Superior temporal gyrus (tissue), 1 donor: ENCODE measurements at regions not wholly inside any gene's neighbourhood (a gene's known extent, or its start where the extent isn't known, plus 50 kb on each side); places are given as distances from the start of the nearest gene placed in this dataset.

ENCODE experiments used
- DNase-seq: peaks from one replicate; pipeline ENCODE4 v3.0.0-alpha.2; 2016; ENCODE audit errors: extremely low spot score

DNA sequence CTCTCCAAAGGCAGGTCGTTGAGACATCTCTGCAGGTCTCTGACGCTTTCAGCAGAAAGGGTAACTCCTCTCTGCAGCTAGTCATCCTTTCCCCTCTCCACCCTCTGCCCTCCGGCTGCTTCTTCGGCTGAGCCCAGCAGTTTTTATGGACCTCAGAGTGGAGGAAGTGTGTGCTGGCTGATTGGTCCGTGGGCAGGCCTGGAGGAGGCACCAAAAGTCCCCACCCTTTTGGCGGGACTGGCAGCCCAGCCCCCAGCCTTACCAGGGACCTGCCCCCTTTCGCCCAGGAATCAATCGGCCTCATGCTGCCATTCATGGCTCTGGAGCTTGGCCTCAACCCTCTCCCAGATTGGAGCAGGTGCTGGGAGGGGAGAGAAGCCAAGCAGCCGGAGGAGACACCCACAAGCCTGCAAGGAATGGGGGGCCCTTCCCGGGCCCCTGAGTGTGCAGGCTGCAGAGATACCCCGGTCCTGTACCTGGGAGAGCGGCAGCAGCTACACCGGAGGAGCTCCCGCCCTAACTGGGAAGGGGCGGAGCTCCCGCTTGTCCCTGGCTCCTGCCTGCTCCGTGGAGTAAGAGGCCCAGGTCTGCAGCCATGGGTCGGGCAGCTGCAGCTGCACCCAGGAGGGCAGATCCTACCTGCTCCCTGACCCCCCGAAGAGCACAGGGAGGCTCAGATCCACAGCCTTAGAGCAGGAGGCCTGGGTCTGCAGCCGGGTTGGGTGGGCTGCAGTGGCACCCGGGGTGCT is 170.3 kb upstream of the SOX4 start:
- no peak for DNase-seq

GRCh38 chr6:21426841-21427490 is 166.6 kb upstream of the SOX4 start:
- no peak for DNase-seq

DNA sequence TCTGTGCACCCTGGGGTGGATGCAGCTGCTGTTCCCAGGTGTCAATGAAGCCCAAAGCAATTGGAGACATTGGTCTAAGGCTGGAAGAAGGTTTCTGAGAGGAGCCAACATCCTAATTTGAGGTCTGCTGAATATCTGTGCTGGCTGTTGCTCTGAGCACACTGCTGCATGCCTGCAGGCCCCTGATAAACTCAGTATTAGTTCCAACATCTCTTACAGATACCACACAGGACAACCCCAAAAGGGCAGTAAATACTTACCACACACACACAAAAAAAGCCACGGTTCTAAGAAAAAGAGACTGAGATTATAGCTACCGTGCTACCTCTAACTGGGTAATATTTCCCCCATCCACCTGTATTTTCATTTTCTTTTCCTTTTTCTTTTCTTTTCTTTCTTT is 164.3 kb upstream of the SOX4 start:
- DNase-seq, result no peak

GRCh38 chr6:21431526-21431925 is 162.0 kb upstream of the SOX4 start:
- DNase-seq, result no peak

DNA sequence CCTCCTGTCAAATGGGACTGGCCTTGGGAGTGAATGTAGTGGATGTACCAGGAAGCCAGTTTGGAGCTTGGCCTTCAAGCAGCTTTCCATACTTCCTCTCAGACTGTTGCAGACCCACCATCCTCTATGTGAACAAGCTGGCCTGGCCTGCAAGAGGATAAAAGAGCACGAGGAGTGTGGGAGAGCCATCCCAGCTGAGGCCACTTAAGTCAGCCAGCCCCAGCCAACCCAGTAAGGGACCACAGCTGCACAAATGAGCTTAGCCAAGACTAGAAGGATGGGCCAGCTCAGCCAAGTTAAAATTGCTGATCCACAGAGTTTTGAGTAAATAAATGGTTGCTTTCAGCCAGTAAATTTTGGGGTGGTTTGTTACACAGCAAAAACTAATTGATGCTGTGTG is 156.9 kb upstream of the SOX4 start:
- DNase-seq, result no peak

- no peak for DNase-seq
Observed at GRCh38 chr6:21437581-21437980, 156.0 kb upstream of the SOX4 start.

DNA sequence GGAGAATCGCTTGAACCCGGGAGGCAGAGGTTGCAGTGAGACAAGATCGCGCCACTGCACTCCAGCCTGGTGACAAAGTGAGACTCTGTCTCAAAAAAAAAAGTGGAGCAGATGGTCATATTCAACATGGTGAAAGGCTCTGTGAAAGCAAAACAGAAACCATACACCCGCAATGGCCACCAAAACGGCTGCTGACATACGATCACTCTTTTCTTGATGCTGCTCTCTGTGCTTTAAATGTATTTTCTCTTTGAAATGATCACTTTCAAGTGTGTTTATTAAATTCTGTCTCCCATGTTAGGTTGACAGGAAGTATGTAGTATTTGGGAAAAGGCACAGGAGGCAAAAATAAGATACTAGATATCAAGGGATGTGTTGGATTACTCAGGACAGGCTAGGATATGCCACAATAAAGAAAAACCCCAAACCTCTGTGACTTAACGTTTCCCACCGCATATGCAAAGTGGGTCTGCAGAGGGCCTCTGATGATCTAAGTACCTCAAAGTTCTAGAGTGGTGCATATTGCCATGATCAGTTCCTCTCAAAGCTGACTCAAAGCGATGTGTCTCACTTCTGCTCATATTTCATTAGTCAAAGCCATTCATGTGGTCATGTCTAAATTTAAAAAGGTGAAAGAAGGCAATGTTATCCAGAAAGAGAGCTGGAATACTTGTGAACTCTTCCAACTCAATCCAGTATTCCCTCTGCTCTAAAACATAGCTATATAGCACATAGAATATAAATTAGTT is 155.1 kb upstream of the SOX4 start:
- DNase-seq, result no peak

- DNase-seq, result no peak
Observed at GRCh38 chr6:21438986-21439352, 154.6 kb upstream of the SOX4 start.

GRCh38 chr6:21441386-21441785 is 152.2 kb upstream of the SOX4 start:
- no peak for DNase-seq

GRCh38 chr6:21442874-21443273 is 150.7 kb upstream of the SOX4 start:
- DNase-seq, result no peak

DNA sequence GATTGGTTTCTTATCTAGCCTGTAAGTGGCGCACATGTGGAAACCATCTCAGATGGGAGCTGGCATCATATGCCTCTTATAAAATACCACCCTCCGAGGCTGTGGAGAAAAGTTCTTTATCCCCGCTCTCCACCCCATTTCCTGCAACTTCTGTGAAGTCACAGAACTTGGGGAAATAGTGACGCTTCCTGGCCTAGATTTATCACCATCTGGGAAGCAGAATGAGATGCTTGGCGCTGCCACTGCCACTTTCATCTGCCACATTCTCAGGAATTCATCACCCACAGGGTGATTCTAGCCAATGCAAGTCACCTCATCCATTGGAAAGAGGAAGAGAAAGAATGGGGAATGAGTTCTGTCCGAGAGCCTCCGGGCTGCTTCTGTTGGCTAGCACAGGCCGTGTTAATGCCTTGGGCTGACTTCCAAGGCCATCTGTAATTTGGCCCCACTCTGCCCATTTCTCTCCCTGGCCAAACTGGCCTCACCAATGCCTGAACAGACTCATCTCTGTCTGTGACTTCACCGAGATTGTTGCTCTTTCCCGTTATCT is 148.8 kb upstream of the SOX4 start:
- no peak for DNase-seq

GRCh38 chr6:21447987-21448386 is 145.6 kb upstream of the SOX4 start:
- DNase-seq, result no peak

DNA sequence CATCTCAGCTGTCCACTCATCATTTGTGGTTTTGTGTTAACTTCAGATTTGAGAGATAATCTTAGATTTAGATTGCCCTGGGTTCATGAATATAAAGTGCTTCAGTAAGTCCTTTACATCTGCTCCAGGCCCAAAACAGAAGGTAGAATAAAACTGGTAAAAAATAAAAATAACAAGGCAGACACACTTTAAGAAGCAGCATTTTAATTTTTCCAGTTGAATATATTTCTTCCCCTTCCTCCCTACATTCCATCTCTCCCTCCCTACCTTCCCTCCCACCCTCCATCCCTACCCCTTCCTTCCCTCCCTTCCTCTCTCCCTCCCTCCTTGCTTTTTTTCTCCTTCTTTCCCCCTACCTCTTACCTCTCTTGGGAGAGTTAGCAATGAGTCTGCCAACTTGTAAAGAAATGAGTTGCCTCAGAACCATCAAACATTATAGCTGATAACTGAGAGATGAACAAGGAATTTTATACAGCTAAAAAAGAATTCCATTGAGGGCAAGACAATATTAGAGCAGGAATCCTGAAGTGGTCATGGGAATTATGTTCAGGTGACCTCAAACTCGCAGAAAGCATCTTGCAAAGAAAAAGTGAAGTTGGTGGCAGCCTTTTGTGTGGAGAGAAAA is 145.0 kb upstream of the SOX4 start:
- no peak for DNase-seq

- no peak for DNase-seq
Observed at GRCh38 chr6:21450149-21450548, 143.4 kb upstream of the SOX4 start.

DNA sequence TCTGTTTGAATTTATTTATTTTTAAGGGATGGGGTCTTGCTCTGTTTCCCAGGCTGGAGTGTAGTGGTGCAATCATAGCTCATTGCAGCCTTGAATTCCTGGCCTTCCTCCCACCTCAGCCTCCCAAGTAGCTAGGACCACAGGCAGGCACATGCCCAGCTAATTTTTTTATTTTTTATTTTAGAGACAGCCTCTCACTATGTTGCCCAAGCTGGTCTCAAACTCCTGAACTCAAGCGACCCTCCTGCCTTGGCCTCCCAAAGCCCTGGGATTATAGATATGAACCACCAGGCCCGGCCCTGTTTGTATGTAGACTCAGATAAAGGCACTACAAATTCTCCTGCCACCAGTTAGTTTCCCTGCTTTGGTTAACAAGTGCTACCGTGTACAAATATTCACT is 142.9 kb upstream of the SOX4 start:
- no peak for DNase-seq

DNA sequence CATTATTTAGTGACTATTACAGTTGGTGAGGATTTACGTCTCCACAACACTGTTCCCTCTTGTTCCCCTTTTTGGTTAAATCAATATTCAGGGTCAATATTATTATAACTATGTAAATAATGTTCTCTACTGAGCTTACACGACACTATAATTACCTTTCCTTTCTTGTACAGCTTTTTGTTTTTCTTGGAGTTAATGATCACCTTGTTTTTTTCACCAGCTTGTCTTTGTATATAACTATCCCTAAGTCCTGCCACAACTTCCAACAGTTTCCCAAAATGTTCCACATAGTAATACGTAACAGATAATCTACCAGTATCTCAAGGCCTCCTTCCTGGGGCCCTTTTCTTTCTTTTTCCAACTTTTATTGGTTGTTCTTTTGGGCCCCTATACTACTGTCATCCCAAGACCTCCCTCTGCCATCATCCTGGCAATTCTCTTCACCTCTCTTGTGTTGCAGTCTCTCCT is 142.0 kb upstream of the SOX4 start:
- DNase-seq, result no peak

DNA sequence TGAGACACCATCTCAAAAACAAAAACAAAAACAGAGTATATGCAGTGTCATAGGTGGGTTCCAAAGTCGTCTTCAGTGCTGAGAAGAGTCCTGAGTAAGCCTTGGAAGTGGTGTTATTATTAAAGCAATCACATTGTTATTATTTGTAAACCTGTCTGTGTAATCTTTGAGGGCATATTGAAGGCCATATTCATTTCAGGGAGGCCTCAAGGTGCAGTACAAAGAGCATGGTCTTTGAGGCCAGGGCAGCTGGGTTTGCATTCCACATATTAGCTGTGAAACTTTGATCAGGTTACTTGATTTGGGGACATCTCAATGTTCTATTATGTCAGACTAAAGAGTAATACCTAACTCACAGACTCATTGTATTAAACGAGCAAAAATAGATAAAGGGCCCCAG is 139.3 kb upstream of the SOX4 start:
- DNase-seq, result no peak

GRCh38 chr6:21455071-21455470 is 138.5 kb upstream of the SOX4 start:
- no peak for DNase-seq

GRCh38 chr6:21457647-21458046 is 135.9 kb upstream of the SOX4 start:
- DNase-seq, result no peak

DNA sequence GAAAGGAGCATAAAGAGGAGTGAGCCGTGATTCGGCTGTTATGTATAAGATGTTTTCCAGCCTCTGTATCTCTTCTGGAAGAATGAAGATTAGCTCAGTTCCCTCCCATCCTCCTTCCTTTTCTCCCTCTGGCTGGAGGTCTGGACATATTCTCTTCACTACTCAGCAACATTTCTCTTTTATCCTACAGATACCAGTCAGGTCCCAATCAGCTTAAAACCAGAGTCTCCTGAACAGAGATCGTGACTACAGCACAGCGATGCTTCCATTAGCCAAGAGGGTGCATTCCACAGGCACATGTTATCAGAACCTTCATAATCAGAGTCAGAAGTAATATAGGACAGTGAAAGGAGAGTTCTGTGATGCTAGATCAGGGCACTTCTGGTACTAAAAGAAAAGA is 133.9 kb upstream of the SOX4 start:
- no peak for DNase-seq

GRCh38 chr6:21461844-21462518 is 131.6 kb upstream of the SOX4 start:
- no peak for DNase-seq

GRCh38 chr6:21462519-21462852 is 131.1 kb upstream of the SOX4 start:
- no peak for DNase-seq
